Adipocyte (in vitro differentiated cells): ENCODE measurements at regions not wholly inside any gene's neighbourhood (a gene's known extent, or its start where the extent isn't known, plus 50 kb on each side); places are given as distances from the start of the nearest gene placed in this dataset.

Experiments
- DNase-seq: peaks from one replicate; pipeline ENCODE4 v3.0.0-alpha.2; 2015; ENCODE audit warnings: low read depth
- H3K27me3 ChIP-seq: replicated peaks from 2 replicates; pipeline ENCODE4 v1.7.0; 2013; ENCODE audit warnings: mild to moderate bottlenecking, low read length, moderate library complexity; ENCODE audit not compliant: control insufficient read depth, insufficient read depth
- H3K36me3 ChIP-seq: 2 replicates; pipeline ENCODE4 v1.7.0; 2013; ENCODE audit warnings: low read length, mild to moderate bottlenecking, moderate library complexity; ENCODE audit not compliant: control insufficient read depth, insufficient read depth, severe bottlenecking
- H3K4me1 ChIP-seq: 2 replicates; pipeline ENCODE4 v1.7.0; 2013; ENCODE audit warnings: mild to moderate bottlenecking, low read length, moderate library complexity; ENCODE audit not compliant: control insufficient read depth, insufficient read depth
- H3K4me3 ChIP-seq: 2 replicates; pipeline ENCODE4 v1.7.0; 2013; ENCODE audit warnings: mild to moderate bottlenecking, low read length, moderate library complexity
- H3K9ac ChIP-seq: 2 replicates; pipeline ENCODE4 v1.7.0; 2013; ENCODE audit warnings: mild to moderate bottlenecking, low read length, moderate library complexity
- H3K9me3 ChIP-seq: 2 replicates; pipeline ENCODE4 v1.7.0; 2013; ENCODE audit warnings: mild to moderate bottlenecking, low read length, moderate library complexity; ENCODE audit not compliant: control insufficient read depth

DNA sequence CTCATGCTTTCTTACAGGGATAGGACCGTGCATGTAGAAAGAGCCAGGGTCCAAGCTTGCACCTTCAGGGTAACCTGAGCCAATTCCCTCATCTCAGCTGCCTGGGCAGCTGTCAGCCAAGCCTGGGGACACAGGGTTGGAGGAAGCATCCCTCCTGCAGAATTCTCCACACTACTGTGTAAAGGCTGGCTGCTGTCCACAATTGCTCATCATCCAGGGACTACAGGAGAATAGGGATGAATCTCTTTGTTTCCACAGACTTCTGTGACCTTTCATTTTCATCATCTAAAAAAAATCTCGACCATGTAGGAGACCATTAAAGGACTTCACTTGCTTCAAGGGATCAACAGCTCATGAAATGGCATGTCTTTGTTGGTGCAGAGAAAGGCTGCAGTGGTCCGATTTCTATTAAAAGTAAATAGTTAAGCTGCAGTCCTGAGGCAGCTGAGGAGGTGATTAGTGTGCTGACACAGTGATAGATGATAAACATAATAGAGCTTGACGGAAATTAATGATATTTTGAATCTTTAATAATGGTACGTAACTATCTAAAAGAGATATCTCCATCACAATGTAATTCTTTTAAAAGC, 74.4 kb upstream of the COPS8 start:
- peaks cover 10% of the 10 kb centered on the region for H3K4me1 ChIP-seq
- no peaks in the 10 kb centered on the region for H3K27me3 ChIP-seq
- H3K9ac ChIP-seq: no peak overlapping the region
- no peak overlapping the region for H3K4me3 ChIP-seq
- no peaks in the 10 kb centered on the region for H3K36me3 ChIP-seq
- peaks cover 2% of the 10 kb centered on the region for H3K9me3 ChIP-seq
- no peak for DNase-seq

DNA sequence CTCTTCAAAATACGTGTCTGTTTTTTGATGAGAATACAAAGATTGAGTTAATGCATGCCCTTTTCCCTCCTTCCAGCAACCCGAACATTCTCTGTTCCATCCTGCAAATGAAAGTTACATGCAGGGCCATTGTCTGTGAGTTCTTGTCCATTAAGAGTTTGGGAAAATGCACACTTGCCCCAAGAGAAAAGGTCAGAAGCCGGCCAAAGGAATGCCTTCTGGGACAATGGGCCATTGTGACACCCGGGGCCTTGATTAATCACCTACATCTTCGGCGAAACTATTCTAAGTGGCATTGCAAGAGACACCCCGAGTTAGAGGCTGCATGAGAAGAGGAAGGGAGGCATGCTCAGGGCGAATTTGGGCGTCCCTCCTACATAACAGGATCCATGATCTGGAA, 73.7 kb upstream of the COPS8 start:
- H3K4me1 ChIP-seq: peaks cover 10% of the 10 kb centered on the region
- no peak for DNase-seq
- H3K4me3 ChIP-seq: no peak overlapping the region
- no peaks in the 10 kb centered on the region for H3K36me3 ChIP-seq
- no peaks in the 10 kb centered on the region for H3K27me3 ChIP-seq
- no peak overlapping the region for H3K9ac ChIP-seq
- H3K9me3 ChIP-seq: peaks cover 2% of the 10 kb centered on the region

DNA sequence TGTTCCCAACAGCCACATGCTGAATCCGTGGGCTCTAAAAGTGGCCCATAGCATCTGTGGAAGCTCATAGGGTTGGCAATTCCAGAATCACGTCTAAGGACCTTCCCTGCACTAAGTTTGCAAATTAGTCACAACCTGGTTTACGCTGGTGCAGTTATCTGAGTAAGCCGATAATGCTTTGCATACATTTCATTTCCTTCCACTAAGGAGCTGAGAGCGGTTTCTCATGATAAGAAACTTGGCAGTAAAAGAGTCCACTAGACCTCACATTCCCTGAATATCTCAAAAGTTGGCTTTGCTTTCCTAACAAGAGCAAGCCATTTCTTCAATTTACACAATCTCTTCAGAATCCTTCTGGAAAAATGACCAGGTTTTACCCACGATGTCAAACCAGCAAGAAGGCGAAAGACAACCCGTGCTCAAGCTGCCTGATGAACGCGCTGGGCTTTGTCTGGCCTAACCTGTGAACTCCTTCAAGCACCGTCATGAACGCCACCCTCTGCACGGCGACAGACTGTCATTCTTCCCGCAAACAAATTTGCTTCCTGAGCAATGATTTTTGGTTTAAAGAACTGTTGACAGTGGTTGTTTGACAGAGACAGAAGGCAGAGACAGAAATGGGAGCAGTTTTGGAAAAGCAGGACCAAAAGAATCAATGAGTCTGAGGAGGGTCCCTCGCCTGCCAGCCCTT, 73.0 kb upstream of the COPS8 start:
- no peak overlapping the region for H3K9ac ChIP-seq
- no peaks in the 10 kb centered on the region for H3K27me3 ChIP-seq
- peaks cover 10% of the 10 kb centered on the region for H3K4me1 ChIP-seq
- DNase-seq: peak; percentile 47
- H3K36me3 ChIP-seq: no peaks in the 10 kb centered on the region
- H3K4me3 ChIP-seq: no peak overlapping the region
- peaks cover 2% of the 10 kb centered on the region for H3K9me3 ChIP-seq

DNA sequence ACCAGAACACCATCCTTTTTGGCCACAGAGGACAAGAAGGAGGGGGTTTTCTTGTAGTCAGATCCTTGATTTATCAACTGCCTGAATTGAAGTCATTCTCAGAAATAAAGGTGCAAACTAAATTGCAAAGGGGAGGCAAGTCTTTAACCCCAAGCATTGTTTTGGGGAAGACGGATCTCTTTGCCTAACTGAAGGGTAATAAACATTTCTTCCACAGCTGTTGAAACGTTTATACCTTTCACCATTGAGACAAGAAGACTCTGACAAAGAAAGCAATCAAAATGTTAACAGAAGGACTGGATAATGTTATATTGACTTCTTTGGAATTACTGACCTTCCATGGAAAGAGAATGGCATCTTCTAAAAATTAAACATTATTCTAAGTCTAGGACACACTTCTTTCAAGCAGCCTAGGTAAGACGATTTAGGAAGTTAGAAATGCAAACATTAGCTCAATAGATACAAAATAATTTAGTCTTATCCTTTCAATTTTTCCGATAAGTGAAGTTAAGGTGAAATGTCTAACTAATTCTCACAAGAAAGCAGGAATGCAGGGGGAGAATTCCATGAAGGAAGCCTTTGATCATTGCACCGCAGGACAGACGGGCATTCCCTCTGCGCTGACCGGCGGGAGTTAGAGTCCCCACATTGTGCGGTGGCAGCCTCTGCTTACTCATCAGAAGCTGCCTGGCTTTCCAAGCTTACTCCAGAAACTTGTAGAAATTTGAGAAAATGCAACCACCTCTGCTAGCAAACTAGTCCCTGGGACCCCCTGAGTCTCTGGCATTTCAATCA, 69.4 kb upstream of the COPS8 start:
- no peak overlapping the region for H3K9ac ChIP-seq
- DNase-seq: no peak
- H3K4me3 ChIP-seq: no peak overlapping the region
- H3K27me3 ChIP-seq: no peaks in the 10 kb centered on the region
- H3K9me3 ChIP-seq: peaks cover 2% of the 10 kb centered on the region
- peaks cover 10% of the 10 kb centered on the region for H3K4me1 ChIP-seq
- no peaks in the 10 kb centered on the region for H3K36me3 ChIP-seq

DNA sequence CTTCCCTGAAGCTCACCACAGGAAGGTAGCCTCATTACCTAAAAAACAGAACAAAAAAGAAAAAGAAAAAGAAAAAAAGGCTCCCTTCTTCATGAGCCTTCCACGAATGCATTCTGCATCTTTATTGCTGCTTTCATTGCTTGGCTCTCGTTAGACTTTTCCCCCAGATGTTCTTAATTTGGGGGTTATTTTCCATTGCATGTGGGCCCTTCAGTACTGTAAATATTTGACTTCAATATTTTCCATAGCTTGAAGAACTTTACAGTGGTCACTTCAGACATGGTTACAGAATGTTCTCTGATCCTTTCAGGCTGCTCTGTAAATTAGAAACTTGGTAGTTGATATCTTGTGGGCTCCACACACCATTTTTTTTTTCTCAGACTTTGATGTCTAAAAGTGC, 65.6 kb upstream of the COPS8 start:
- H3K4me1 ChIP-seq: no peaks in the 10 kb centered on the region
- no peak overlapping the region for H3K9ac ChIP-seq
- H3K4me3 ChIP-seq: no peak overlapping the region
- peak; percentile 83 for DNase-seq
- H3K27me3 ChIP-seq: no peaks in the 10 kb centered on the region
- H3K36me3 ChIP-seq: no peaks in the 10 kb centered on the region
- H3K9me3 ChIP-seq: peaks cover 10% of the 10 kb centered on the region

DNA sequence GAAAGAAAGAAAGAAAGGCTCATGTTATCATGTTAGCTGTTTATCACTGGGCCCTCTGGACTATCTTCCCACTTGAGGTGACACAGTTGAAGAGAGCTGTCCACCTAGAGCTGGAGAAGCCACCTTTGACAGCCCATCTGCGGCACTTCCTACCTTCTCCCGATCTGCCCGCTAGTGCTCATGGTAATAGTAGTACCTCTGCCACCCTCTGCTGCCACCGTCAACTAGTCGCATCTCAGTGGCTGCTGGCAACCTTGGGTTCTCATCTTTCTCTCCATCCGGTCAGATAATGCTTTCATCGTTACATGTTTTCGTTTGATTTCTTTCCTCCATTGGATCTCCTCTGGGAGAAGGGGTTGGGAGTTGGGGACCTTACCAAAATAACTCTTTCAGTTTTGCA, 63.2 kb upstream of the COPS8 start:
- H3K9me3 ChIP-seq: peaks cover 10% of the 10 kb centered on the region
- no peak overlapping the region for H3K4me3 ChIP-seq
- H3K4me1 ChIP-seq: peaks cover 11% of the 10 kb centered on the region
- H3K9ac ChIP-seq: no peak overlapping the region
- no peak for DNase-seq
- no peaks in the 10 kb centered on the region for H3K27me3 ChIP-seq
- no peaks in the 10 kb centered on the region for H3K36me3 ChIP-seq

DNA sequence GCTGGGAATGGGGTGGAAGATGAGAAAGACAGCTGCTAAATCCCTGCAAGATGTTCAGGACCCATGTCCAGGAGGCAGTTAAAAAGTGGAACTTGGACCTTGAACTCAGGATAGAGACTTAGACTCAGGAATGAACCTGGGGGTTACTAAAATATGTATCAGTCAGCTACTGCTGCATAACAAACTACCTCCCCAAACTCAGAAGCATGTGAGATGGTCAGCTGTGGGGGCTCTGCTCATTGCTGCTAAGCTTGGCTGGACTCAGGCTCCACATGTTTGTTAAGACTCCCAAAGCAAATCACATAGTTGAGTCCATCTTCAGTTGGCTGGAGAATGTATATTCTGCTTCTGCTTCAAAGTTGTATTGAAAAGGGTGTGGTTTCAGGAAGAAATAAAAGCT, 61.4 kb upstream of the COPS8 start:
- DNase-seq: no peak
- H3K9me3 ChIP-seq: peaks cover 10% of the 10 kb centered on the region
- no peak overlapping the region for H3K4me3 ChIP-seq
- H3K9ac ChIP-seq: no peak overlapping the region
- no peaks in the 10 kb centered on the region for H3K27me3 ChIP-seq
- peaks cover 11% of the 10 kb centered on the region for H3K4me1 ChIP-seq
- H3K36me3 ChIP-seq: no peaks in the 10 kb centered on the region

DNA sequence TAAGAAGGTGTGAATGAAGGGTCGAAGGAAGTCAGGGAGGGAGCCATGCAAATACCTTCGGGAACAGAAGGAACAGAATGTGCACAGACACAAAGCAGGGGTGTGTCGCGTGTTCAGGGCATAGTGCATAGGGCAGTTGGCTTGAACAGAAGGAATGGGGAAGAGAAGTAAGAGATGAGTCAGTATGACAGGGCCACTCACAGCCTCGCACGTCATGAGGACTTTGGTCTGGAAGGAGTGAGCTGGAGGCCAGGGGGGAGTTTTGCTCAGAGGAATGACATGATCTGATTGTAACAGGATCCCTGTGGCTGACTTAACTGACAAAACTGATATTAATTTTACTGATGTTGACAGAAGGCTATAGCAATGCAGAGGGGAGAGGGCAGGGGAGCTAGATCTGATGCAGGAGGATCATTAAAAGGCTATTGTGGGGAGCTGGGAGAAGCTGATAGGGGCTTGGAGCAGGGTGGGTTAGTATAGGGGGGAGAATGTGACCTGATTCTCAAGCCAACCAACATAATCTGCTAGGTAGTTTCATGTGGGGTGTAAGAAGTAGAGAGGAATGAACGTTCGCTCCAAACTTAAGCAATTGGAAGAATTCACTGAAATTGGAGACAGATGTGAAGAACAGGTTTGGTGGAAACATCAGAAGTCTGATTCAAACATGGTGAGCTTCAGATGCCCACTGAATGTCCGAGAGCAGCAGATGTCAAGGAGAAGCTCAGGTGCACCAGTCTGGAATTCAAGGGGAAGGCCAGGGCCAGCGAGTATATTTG, 60.4 kb upstream of the COPS8 start:
- Histone ChIP-seq H3K4me3 (no peak overlapping the region), H3K9ac (no peak overlapping the region)
- DNase-seq: peak; percentile 85

DNA sequence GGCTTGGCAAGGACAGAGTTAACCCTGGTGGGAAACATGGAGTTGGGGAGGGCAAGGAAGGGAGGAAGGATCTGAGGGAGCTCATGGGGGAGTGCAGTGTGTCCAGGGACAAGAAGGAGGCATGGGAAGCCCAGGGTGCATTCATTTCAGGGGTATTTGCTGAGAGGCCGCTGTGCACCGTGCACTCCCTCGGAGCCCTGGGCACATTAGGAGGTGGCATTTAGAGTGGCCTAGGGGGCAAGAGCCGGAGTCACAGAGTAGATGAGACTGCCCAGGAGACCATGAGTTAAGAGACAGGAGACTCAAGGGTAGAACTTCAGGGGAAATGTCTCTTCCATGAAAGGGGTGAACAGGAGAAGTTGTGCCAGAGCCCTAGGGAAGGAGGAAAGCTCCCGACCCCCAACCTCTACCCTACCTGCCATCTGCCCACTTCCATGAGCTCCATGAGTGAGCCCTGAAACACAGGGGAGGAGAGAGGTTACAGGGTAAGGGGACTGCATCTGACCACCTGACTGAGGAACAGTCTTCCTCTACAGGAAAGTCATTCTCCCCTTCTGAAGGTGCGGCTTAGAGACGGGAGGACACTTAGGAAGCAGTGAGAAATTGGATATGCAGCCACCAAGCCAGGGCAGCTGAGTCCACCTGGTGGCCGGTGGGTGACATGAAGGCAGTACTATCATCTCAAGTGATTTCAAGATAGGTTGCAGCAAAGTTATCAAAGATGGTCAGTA, 58.5 kb upstream of the COPS8 start:
- no peaks in the 10 kb centered on the region for H3K27me3 ChIP-seq
- H3K9ac ChIP-seq: no peak overlapping the region
- H3K4me1 ChIP-seq: peaks cover 11% of the 10 kb centered on the region
- peak; percentile 77 for DNase-seq
- no peak overlapping the region for H3K4me3 ChIP-seq
- H3K9me3 ChIP-seq: peaks cover 10% of the 10 kb centered on the region
- no peaks in the 10 kb centered on the region for H3K36me3 ChIP-seq

More for the DNA sequence above, 60.4 kb upstream of the COPS8 start:
- Histone ChIP-seq H3K27me3 (no peaks in the 10 kb centered on the region), H3K9me3 (peaks cover 10% of the 10 kb centered on the region), H3K4me1 (peaks cover 11% of the 10 kb centered on the region), H3K36me3 (no peaks in the 10 kb centered on the region)

DNA sequence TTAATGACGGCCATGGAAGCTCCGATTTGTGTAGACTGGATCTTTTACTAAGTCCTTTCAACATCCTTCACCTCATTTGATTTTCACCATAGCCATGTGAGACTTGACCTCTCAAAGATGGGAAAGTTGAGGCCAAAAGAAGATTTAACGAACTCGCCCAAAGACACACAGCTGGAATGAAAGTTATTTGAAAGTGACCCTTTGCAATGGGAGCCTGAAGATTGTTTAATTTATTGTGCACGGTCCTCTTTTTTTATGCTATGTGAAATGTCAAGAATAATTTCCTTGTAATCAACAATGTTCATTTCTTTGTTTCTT, 58.0 kb upstream of the COPS8 start:
- peaks cover 11% of the 10 kb centered on the region for H3K4me1 ChIP-seq
- peaks cover 10% of the 10 kb centered on the region for H3K9me3 ChIP-seq
- H3K36me3 ChIP-seq: no peaks in the 10 kb centered on the region
- no peaks in the 10 kb centered on the region for H3K27me3 ChIP-seq
- no peak overlapping the region for H3K9ac ChIP-seq
- no peak overlapping the region for H3K4me3 ChIP-seq
- no peak for DNase-seq
